Mesenchymal stem cell (in vitro differentiated cells and primary cell): ENCODE measurements at regions not wholly inside any gene's neighbourhood (a gene's known extent, or its start where the extent isn't known, plus 50 kb on each side); places are given as distances from the start of the nearest gene placed in this dataset.

ENCODE experiments used
- DNase-seq: peaks from one replicate; pipeline ENCODE4 v3.0.0-alpha.2; 2013
- H2AFZ ChIP-seq: one replicate; pipeline ENCODE4 v1.6.1; 2013; ENCODE audit warnings: low read depth, mild to moderate bottlenecking, control low read depth, inconsistent platforms, low read length, moderate library complexity
- H2AK5ac ChIP-seq: 2 replicates; pipeline ENCODE4 v1.6.1; 2013; ENCODE audit warnings: low read length, moderate library complexity, mild to moderate bottlenecking, inconsistent platforms; ENCODE audit not compliant: severe bottlenecking
- H2BK120ac ChIP-seq: one replicate; pipeline ENCODE4 v1.6.1; 2013; ENCODE audit warnings: low read depth, mild to moderate bottlenecking, inconsistent platforms, low read length, moderate library complexity
- H2BK12ac ChIP-seq, 2 experiments: one replicate each; pipeline ENCODE4 v1.6.1; 2013; ENCODE audit warnings: inconsistent platforms in 2 of 2, low read length in 2 of 2, mild to moderate bottlenecking in 2 of 2, moderate library complexity in 2 of 2, control low read depth in 1 of 2
- H2BK15ac ChIP-seq: one replicate; pipeline ENCODE4 v1.6.1; 2013; ENCODE audit warnings: mild to moderate bottlenecking, low read depth, inconsistent platforms; ENCODE audit not compliant: poor library complexity, severe bottlenecking
- H2BK5ac ChIP-seq: 2 replicates; pipeline ENCODE4 v1.6.1; 2013; ENCODE audit warnings: low read depth, mild to moderate bottlenecking, low read length, control low read depth, inconsistent platforms; ENCODE audit not compliant: poor library complexity, severe bottlenecking
- H3K14ac ChIP-seq, 2 experiments: one replicate each; pipeline ENCODE4 v1.6.1; 2013; ENCODE audit warnings: inconsistent platforms in 2 of 2, low read length in 2 of 2, control low read depth in 1 of 2, mild to moderate bottlenecking in 1 of 2, moderate library complexity in 1 of 2
- H3K18ac ChIP-seq, 2 experiments: one replicate each; pipeline ENCODE4 v1.6.1; 2013; ENCODE audit warnings: inconsistent platforms in 2 of 2, low read length in 2 of 2, control low read depth in 1 of 2, low read depth in 1 of 2, mild to moderate bottlenecking in 1 of 2
- H3K23ac ChIP-seq, 2 experiments: one replicate each; pipeline ENCODE4 v1.6.1; 2013; ENCODE audit warnings: inconsistent platforms in 2 of 2, low read length in 2 of 2, mild to moderate bottlenecking in 2 of 2, moderate library complexity in 2 of 2, control low read depth in 1 of 2
- H3K27ac ChIP-seq: 2 replicates; pipeline ENCODE4 v1.5.1; 2013; ENCODE audit warnings: mild to moderate bottlenecking, moderate library complexity, low read length, control low read depth, inconsistent platforms; ENCODE audit not compliant: poor library complexity, severe bottlenecking
- H3K27me3 ChIP-seq, 2 experiments: 2 replicates each; pipeline versions ENCODE4 v1.6.1 to v1.7.0; 2013; ENCODE audit warnings: low read length in 2 of 2, mild to moderate bottlenecking in 2 of 2, moderate library complexity in 2 of 2, control low read depth in 1 of 2, inconsistent platforms in 1 of 2; ENCODE audit not compliant: control insufficient read depth in 1 of 2, insufficient read depth in 1 of 2
- H3K36me3 ChIP-seq, 2 experiments: 2 replicates each; pipeline versions ENCODE4 v1.6.1 to v1.7.0; 2013; ENCODE audit warnings: low read length in 2 of 2, control low read depth in 1 of 2, inconsistent platforms in 1 of 2, low read depth in 1 of 2, mild to moderate bottlenecking in 1 of 2; ENCODE audit not compliant: insufficient read depth in 2 of 2, control insufficient read depth in 1 of 2
- H3K4ac ChIP-seq, 2 experiments: one replicate each; pipeline ENCODE4 v1.6.1; 2013; ENCODE audit warnings: inconsistent platforms in 2 of 2, low read length in 2 of 2, mild to moderate bottlenecking in 2 of 2, moderate library complexity in 2 of 2, control low read depth in 1 of 2, low read depth in 1 of 2
- H3K4me1 ChIP-seq: 2 replicates; pipeline ENCODE4 v1.6.1; 2013; ENCODE audit warnings: low read depth, low read length, control low read depth; ENCODE audit not compliant: control insufficient read depth, insufficient read depth
- H3K4me2 ChIP-seq: 2 replicates; pipeline ENCODE4 v1.6.1; 2013; ENCODE audit warnings: low read length, mild to moderate bottlenecking, inconsistent platforms; ENCODE audit not compliant: poor library complexity, severe bottlenecking
- H3K4me3 ChIP-seq, 2 experiments: 2 replicates each; pipeline versions ENCODE4 v1.5.1 to v1.7.0; 2013; ENCODE audit warnings: low read length in 2 of 2, mild to moderate bottlenecking in 2 of 2, control low read depth in 1 of 2, low read depth in 1 of 2; ENCODE audit not compliant: insufficient read depth in 1 of 2
- H3K79me1 ChIP-seq: replicated peaks from 2 replicates; pipeline ENCODE4 v1.6.1; 2013; ENCODE audit warnings: mild to moderate bottlenecking, control low read depth, low read length, inconsistent platforms; ENCODE audit not compliant: poor library complexity, severe bottlenecking
- H3K9ac ChIP-seq: 2 replicates; pipeline ENCODE4 v1.7.0; 2013; ENCODE audit warnings: mild to moderate bottlenecking, low read length, moderate library complexity
- H3K9me3 ChIP-seq: 2 replicates; pipeline ENCODE4 v1.7.0; 2013; ENCODE audit warnings: mild to moderate bottlenecking, low read length; ENCODE audit not compliant: control insufficient read depth
- H4K8ac ChIP-seq: one replicate; pipeline ENCODE4 v1.6.1; 2013; ENCODE audit warnings: inconsistent platforms, mild to moderate bottlenecking, low read length, moderate library complexity
- H4K91ac ChIP-seq: one replicate; pipeline ENCODE4 v1.6.1; 2013; ENCODE audit warnings: mild to moderate bottlenecking, low read length, inconsistent platforms
- WGBS: methylation state at CpG from one replicate; pipeline ENCODE4 v1.1.7; 2013; ENCODE audit warnings: mixed read lengths; 5-methylcytosine and 5-hydroxymethylcytosine counted together

- Histone ChIP-seq H2BK5ac (no peak overlapping the region), H3K4me1 (no peaks in the 10 kb centered on the region), H4K91ac (no peak overlapping the region)
Observed at GRCh38 chr10:59557642-59558041, 152.0 kb downstream of the SLC16A9 start.

GRCh38 chr10:59557052-59557451, 152.6 kb downstream of the SLC16A9 start:
- Histone ChIP-seq H2AFZ (no peak overlapping the region), H3K27me3 (no peaks in the 10 kb centered on the region), H3K4me1 (no peaks in the 10 kb centered on the region), H3K79me1 (no peaks in the 10 kb centered on the region), H3K4me2 (no peak overlapping the region), H2AK5ac (no peak overlapping the region), H3K18ac (no peak overlapping the region), H3K36me3 (no peaks in the 10 kb centered on the region), H3K27ac (no peak overlapping the region), H3K23ac (no peak overlapping the region), H4K91ac (no peak overlapping the region), H2BK120ac (no peak overlapping the region), H2BK15ac (no peak overlapping the region), H2BK5ac (no peak overlapping the region), H3K4me3 (no peak overlapping the region), H3K9me3 (no peaks in the 10 kb centered on the region), H3K14ac (no peak overlapping the region), H4K8ac (no peak overlapping the region), H2BK12ac (no peak overlapping the region), H3K9ac (no peak overlapping the region), H3K4ac (no peak overlapping the region)
- no peak for DNase-seq
- WGBS, result 56% methylated on average over 1 of the region's 1 CpG

More at GRCh38 chr10:59557642-59558041, 152.0 kb downstream of the SLC16A9 start:
- Histone ChIP-seq H2BK120ac (no peak overlapping the region), H3K9me3 (no peaks in the 10 kb centered on the region), H2AFZ (no peak overlapping the region), H2AK5ac (no peak overlapping the region), H3K4me3 (no peak overlapping the region), H3K79me1 (no peaks in the 10 kb centered on the region), H4K8ac (no peak overlapping the region), H3K4me2 (no peak overlapping the region), H3K18ac (no peak overlapping the region), H3K14ac (no peak overlapping the region), H3K4ac (no peak overlapping the region), H2BK12ac (no peak overlapping the region), H3K9ac (no peak overlapping the region), H2BK15ac (no peak overlapping the region), H3K27ac (no peak overlapping the region), H3K23ac (no peak overlapping the region), H3K27me3 (no peaks in the 10 kb centered on the region), H3K36me3 (no peaks in the 10 kb centered on the region)
- 36% methylated on average over 3 of the region's 3 CpGs for WGBS
- no peak for DNase-seq

- DNase-seq, result no peak
- Histone ChIP-seq H3K4me2 (no peak overlapping the region), H3K4me1 (no peaks in the 10 kb centered on the region), H2BK5ac (no peak overlapping the region), H4K91ac (no peak overlapping the region), H3K4ac (no peak overlapping the region), H4K8ac (no peak overlapping the region), H3K23ac (no peak overlapping the region), H3K14ac (no peak overlapping the region), H3K27me3 (no peaks in the 10 kb centered on the region), H3K18ac (peak overlapping the region in 1 of 2 experiments; percentile 5), H3K9ac (no peak overlapping the region), H2BK120ac (no peak overlapping the region), H3K36me3 (no peaks in the 10 kb centered on the region), H2BK15ac (no peak overlapping the region), H2AK5ac (no peak overlapping the region), H3K4me3 (no peak overlapping the region), H3K27ac (no peak overlapping the region), H2BK12ac (no peak overlapping the region), H2AFZ (no peak overlapping the region), H3K9me3 (no peaks in the 10 kb centered on the region), H3K79me1 (no peaks in the 10 kb centered on the region)
- 93% methylated on average over 4 of the region's 7 CpGs for WGBS
Observed at GRCh38 chr10:59553162-59553900, 156.3 kb downstream of the SLC16A9 start.

- Histone ChIP-seq H2BK15ac (no peak overlapping the region), H3K27ac (no peak overlapping the region), H2AFZ (no peak overlapping the region), H2BK12ac (no peak overlapping the region), H4K8ac (no peak overlapping the region), H3K9me3 (no peaks in the 10 kb centered on the region), H3K23ac (no peak overlapping the region), H3K18ac (no peak overlapping the region), H3K4ac (no peak overlapping the region), H3K14ac (no peak overlapping the region), H3K79me1 (no peaks in the 10 kb centered on the region), H2AK5ac (no peak overlapping the region), H3K9ac (no peak overlapping the region), H3K4me2 (no peak overlapping the region), H2BK120ac (no peak overlapping the region), H3K27me3 (no peaks in the 10 kb centered on the region), H3K4me1 (no peaks in the 10 kb centered on the region), H3K36me3 (no peaks in the 10 kb centered on the region), H3K4me3 (no peak overlapping the region), H2BK5ac (no peak overlapping the region), H4K91ac (no peak overlapping the region)
- no peak for DNase-seq
- WGBS, result 75% methylated on average over 1 of the region's 4 CpGs
Observed at GRCh38 chr10:59550061-59550460, 159.6 kb downstream of the SLC16A9 start.
